ENCODE measurements at regions not wholly inside any gene's neighbourhood (a gene's known extent, or its start where the extent isn't known, plus 50 kb on each side); places are given as distances from the start of the nearest gene placed in this dataset.

- TF ChIP-seq CTCF (IDR thresholded peaks at IDR 0.05) (no peak), EZH2 (IDR thresholded peaks at IDR 0.05) (no peak)
Measured at GRCh38 chr3:71942432-71943187, 157.7 kb upstream of the PROK2 start.
